Ramos (cell line): ENCODE measurements at regions not wholly inside any gene's neighbourhood (a gene's known extent, or its start where the extent isn't known, plus 50 kb on each side); places are given as distances from the start of the nearest gene placed in this dataset.
"Not testable (repeated sequence)": the region's sequence is repeated elsewhere in the genome, so short reads cannot be mapped to it uniquely, and the experiment has no call there.

ENCODE experiments used
- in situ Hi-C: fragments of 300-500 bp; cut with MboI; formaldehyde crosslinking; loops from one replicate; pipeline ENCODE4 v1.14.3; 2022; ENCODE audit warnings: low sequenced_read_pairs; ENCODE audit not compliant: unreplicated experiment

DNA sequence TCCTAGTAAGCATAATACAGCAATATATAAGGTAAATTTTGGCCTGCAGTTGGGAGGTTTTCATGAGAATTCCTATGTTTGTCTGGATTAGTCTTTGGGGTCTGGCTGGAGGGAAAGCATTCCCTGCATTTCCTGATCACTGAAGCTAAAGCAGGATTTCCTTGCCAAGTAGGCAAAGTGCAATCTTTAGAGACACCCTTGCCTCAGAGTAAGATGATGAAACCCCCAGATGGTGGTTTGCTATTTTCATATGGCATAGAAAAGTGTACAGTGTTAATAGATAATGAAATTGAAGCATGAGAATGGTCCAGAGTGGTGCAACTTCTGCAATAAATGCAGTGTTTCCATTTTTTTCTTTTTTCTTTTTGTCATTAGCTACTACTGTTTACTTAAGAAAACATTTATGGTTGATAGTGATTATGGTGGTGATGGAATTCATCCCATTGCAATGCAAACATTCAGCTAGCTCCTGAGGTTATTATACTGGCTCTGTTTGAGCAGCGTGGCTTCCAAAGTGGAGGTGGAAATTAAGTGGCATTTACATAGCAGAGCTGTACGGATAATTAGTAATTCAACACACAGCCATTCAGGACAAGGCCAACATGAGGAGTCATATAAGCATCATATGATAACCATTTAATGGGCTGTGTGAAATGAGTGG is 276.3 kb downstream of the DUSP6 start:
- in situ Hi-C loops: no loop called here

DNA sequence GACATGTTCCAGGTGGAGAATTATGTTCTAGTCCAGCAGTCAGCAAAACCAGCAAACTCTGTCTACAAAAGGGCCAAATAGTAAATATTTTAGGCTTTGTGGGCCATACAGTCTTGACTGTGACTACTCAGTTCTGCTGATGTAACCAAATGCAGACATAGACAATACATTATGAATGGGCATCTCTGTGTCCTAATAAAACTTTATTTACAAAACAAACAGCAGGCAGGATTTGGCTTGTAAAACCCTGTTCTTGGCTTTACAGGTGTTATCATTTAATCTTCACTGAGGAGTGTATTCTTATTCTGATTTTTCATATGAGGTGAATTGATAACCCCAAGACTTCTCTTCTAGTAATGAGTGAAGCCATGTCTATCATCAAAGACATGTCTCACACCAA is 278.6 kb downstream of the DUSP6 start:
- in situ Hi-C loops: no loop called here

DNA sequence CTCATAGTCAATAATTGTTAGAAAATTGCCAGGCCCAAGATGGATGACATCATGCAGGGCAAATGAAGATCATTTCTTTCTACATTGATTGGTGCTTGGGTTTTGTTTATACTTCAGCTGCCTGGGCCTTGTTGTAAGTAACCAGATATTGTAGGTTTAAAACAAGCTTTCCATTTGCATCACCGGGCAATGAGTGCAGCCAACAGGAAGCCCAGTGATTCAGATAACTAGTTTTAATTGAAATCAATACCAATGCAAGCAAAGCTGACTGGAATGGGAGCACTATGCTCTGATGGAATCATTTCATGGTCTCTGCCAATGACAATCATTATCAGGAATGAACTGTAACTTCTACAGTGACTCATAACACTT is 279.3 kb downstream of the DUSP6 start:
- in situ Hi-C loops: no loop called here

DNA sequence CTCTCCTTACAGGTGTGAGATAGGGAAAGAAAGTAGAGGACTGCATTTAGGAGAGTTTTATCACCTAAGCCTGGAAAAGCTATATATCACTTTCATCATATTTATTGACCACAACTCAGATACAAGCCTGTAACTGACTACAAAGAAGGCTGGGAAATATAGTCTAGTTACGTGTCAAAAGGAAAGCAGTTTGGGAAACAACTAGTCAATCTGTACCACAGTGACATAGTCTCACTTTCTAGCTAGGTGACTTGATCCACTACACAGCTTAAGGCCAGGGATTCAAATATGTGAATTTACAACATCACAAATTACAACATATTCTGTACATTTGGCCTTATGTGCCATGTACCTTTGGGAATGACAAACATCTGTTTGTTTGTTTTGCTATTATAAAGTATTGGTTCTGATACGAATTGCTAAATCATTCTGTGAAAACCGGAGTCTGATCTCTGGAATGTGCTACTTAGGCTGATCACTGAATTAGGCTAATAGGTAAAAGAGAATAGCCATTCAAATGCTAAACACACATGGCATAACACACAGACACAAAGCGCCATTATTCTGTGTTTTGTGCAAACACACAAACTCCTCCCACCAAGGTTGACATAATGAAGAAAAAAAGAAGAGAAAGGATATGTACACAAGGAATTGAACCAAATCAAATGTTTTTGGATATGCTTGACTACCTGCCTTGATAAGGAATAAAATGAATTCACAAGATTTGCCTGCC is 279.8 kb downstream of the DUSP6 start:
- in situ Hi-C loops: no loop called here

DNA sequence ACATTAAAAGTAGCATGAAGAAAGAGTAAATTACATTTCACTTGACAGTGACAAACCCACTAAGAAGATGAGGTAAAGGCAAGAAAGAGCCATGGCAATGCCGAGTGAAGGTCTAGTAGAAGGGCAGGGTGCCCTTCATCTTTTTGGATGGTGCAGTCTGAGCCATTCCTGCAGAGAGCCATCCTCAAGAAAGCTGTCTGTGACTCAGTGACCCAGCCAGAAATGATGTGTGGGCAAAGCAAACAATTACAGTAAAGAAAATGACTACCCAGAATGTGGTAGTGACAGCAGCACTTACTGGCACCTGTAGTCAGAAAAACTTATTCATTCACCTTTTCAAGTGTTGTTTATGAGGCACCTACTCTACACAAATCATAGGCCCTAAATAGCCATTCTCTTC is 281.7 kb downstream of the DUSP6 start:
- in situ Hi-C loops: no loop called here

DNA sequence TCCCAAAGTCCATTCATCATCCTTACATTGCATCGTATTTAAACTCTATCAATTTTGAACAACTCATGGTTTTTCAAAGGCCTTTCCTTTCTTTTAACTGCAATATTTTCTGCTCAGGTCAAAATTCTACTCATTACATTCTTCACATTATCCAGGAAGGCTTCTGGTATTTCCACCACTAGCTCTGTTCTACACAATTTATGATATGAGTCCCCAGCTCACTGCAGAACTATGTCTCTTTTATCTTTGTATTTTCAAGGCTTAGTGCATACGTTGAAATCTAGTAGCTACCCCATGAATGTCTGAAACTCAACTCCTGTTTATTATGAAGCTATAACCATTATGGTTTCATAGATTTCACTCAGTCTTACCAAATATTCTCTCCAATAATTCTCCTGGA is 282.9 kb downstream of the DUSP6 start:
- in situ Hi-C loops: no loop called here

DNA sequence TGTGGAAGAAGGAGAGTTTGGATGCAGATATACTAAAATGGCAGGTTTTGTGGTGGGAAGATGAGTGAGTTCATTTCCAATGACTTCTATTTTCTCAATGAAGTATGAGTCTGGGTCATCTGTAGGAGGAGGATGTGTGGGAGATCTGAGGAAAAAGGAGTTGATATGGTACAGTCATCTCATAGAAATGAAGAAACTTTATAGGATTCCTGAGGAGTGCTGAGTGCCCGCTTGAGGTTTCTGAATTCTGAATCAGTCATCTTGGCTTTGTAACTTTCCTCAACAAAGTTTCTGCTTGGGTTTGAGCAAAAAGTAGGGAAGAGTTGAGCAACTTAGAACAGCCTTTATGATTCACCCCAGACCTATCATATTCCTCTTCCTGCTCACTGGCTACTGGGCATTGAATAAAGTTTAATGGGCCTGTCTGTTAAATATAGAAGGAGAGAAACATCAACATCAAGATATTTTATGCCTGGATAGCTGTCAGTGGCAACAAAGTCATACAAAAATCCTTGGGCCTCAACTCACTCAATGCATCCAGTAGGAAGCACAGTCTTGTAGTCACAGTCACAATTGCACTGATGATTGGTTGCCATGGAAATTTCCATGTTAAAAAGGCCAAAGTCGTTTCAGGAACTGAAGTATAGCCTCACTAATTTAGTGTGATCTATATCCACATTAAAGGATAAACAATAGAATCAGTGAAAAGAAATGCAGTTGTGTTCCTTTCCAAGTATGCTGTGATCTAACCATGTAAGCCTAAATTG is 284.7 kb downstream of the DUSP6 start:
- in situ Hi-C loops: no loop called here

DNA sequence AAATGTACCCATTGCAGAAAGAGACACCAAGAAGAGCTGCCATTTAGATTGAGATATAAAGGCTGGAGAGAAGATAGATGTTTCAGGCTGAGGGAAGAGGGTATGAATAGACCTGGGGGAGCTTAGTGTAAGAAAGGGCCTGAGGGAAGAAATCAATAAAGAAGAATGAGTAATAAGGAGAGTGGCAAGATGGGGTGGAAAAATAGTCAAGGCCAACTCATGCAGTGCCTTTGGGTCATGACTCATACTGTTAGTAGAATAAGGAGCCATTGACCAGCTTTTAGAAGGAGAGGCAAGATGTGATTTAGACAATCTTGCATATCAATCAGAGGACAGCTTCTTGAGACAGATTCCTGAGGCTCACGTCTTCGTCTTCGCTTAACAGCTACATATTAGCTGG is 287.5 kb downstream of the DUSP6 start:
- in situ Hi-C loops: no loop called here

DNA sequence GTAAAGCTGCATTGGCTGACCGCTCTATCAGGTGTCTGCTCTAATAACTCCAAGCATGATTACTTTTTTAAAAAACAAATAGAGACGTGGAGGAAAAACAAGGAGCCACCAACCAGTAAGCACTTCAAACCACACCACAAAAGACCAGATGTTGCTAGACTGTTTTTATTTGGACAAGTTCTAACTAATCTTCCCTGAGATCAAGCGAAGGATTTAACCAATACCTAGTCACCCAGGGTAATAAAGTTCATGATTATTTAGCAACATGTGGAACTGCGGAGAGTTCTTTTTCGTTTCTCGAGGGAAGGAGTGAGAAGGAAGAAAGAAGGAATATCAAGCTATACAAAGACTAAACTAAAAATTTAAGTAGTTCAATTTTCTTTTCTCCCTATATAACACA is 288.1 kb downstream of the DUSP6 start:
- in situ Hi-C loops: no loop called here

DNA sequence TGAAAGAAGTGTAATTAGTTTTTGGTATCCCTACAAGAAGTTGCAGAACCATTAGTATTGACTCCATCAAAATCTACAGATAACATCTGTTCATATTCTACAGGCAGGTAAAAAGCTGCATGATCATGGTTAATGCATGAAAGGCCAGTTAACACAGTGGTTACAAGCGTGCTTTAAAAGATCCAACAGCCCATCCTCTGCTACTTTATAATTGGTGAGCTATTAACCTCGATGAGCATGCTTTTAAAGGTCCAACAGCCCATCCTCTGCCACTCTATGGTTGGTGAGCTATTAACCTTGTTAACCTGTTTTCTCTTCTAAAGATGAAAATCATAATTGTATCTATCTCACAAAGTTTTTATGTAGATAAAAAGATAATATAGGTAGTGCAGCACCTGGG is 289.3 kb downstream of the DUSP6 start:
- in situ Hi-C loops: no loop called here

DNA sequence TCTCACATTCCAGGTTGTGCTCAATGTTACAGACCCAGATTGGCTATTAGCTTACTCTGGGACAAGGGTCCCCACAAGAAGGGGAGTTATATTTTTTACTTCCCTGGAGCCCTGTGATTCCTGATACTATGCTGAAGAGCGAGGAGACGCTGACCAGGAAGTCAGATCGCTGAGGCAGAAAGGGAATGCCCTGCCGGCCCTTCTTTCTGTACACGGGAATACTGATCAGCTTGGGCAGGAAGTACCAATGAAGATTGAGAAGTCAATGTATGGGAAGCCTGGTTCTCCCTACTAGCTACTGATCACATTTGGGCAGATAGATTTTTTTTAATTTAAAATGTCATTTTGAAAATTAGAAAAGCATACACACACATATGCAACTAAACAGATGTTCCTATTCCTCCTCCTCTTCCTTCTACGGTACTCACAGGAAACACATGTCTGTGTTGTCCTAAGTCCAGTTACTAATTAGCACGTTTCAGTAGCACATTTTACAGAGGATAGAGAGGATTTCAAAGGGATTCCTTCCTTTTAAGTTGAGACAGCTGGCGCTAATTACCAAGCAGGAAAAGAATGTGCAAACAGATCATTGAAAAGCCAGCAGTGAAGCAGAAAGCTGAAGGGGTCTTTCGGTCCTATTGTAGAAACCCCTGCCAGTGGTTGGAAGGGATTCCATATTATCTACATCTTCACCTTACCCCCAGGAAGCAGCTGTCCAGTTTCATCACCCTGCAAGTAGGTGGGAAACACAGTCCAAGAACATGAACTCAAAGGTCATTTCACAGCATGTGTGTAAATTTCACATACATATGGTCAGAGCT is 292.4 kb downstream of the DUSP6 start:
- in situ Hi-C loops: no loop called here

DNA sequence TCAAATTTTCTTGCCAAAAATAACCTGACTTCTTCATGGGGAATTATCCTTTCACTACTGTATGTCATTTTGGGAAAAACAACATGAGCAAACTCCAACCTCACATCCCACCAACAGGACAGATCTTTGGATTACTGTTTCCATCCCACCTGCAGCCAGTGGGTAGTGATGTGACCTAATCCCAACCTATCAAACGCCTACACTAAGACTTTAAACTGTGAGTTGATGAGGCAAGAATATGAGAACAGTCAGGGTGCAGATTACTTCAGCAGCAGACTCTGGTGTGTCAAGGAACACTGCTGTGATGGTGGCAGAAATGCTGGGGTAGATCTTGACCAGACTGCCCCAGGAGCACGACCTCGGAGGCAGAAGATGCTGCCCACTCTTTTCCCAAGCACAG is 293.2 kb downstream of the DUSP6 start:
- in situ Hi-C loops: no loop called here

DNA sequence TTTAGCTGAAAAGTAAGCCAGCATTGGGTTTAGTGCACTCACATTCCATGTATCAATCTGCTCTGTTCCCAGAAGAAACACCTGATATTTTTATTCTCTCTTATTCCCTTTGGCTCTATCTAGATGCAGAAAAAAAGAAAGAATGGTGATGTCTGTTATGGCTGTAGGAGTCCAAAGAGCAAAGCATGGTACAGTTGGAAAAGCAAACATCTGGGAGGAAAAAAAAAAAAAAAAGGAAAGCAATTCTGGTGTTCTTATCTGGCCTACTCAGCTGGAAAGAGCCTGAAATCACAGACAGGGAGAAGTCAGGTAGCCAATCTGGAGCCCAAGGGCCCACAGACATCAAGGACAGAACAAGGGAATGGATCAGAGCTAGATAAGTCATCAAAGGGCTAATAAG is 293.9 kb downstream of the DUSP6 start:
- in situ Hi-C loops: no loop called here

DNA sequence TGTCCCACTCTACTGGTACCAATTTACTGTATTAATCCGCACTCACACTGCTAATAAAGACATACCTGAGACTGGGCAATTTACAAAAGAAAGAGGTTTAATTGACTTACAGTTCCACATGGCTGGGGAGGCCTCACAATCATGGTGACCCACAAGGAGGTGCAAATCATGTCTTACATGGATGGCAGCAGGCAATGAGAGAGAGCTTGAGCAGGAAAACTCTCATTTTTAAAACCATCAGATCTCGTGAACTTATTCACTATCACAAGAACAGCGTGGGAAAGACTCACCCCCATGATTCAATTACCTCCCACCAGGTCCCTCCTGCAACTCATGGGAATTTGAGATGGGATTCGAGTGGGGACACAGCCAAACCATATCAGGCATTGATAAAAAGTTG is 298.5 kb downstream of the DUSP6 start:
- in situ Hi-C loops: not testable (repeated sequence)

DNA sequence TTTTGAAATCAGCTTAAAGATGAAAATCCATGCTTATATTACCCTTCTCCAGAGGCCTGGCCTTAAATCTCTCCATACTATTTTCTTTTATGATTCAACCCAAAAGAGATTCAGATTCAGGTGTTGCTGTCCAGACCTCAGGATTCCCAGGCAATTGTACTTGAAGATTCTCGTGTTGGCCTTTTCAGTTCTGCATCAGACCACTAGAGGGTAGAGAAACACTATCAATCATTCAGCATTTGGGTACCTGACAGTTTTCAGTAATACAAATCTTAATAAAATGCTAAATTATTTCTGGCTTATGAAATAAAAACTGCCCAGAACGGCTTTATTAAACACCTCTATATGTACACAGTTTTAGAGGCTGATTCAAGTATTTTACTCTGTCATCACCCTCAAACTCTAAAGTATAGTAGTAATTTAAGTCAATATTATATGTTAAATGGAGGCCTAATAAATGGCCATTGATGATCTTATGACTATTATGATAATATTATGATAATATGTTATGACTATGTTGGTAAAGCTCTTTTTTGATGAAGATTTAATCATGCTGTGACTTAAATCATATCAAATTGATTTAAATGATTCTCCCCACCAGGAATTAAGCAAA is 301.1 kb downstream of the DUSP6 start:
- in situ Hi-C loops: no loop called here

DNA sequence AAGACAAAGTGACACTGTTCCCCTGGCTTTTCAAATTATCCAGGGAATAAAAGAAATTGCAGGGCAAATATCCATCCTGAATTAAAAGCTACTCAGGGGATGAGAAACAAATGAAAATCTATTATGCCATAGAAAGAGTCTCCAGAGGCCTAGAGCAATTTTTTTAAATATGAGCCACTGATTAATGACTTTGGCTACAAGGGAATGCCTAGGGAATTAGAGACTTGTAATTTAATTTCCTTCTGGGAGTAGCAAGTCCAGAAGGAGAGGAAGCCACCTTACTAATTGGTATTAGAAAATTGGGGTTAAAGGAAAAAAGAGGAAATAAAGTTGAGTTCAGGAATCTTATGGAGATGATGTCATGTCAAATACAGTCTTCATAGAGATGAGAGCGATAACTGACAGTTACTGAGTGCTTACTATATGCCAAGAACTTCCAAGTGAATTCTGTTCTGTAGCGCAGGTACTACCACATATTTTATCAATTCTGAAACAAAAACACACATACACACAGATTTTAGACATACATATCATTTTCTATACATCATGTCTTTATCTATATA is 304.4 kb downstream of the DUSP6 start:
- in situ Hi-C loops: no loop called here

DNA sequence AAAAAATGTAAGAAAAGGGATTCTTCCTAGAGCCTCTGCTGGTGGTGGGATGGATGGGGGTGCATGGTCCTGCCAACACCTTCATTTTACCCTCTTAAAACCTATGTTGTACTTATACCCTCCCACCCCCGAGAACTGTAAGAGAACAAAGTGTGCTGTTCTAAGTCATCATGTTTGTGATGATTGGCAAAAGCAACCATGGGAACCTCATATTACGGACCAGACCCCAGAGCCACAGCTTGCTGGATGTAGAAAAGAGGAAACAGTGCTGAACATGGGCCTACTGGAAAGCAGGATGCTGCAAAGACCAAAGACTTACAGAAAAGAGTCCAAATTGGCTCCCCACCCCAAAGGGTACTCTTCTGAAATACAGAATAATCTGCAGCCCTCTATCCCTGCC is 311.2 kb downstream of the DUSP6 start:
- in situ Hi-C loops: no loop called here

DNA sequence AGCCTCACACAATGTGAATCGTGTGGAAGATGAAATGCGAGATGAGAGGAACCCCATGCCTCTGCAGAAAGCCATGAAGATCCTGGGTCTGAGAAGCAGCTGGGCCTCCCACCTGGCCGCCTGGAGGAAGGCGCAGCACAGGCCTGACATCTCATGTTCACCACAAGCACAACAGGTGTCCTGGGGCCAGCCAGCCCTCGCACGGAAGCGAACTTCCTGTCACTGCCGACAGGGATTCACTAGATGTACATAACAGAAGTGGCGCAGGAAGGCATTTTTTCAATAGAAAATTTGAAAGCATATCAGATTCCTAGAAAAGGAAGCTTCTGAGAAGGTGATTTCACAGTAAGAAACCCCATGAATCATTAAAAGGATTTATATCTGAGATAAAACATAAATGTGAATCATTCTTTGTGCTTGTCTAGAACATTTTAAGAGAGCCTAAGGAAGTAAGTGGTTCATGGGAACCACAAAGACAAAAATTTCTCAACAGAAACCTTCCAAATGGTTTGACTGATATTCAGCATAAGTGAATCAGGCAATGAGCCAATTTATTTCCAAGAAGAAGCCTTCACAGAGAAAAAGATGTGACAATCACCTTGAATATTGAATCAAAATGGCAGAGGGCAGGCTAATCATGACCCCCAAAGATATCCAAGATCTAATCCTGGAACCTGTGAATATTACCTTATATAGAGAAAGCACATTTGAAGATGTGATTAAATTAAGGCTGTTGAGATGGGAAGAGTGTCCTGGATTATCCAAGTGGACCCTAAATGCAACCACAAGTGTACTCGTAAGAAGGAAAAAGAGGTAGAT is 311.9 kb downstream of the DUSP6 start:
- in situ Hi-C loops: no loop called here

DNA sequence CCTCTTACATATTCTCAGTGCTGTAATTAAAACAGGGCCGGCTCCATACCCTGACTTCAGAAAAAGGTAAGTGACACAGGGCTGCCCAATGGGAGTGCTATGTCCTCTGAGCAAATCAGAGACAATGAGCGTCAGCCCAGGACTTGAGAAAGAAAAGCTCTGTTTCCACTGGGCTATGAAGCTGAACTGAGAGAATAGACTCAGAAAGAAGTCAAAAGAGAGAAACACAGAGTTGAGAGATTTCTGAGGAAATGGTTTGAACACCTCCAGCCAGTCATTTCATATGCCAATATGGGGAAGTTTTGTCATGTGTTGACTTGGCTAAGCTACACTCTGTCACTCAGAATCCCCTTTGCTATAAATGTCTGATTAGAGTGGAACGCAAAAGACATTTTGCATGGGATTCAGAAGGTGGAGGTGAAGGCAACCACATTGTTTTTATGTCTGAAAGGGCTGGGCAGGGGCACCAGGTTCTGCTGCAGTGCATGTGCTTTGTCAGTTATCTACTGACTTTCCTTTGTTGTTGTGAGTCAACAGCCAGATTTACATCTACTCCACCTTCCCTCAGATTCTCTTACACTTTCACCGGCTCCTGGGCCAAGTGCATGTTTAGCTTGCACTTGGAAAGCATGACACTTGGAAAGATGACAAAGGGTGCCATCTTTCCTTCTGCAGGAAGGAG is 313.3 kb downstream of the DUSP6 start:
- in situ Hi-C loops: no loop called here
